Trophoblast cell (in vitro differentiated cells and primary cell): ENCODE measurements at regions not wholly inside any gene's neighbourhood (a gene's known extent, or its start where the extent isn't known, plus 50 kb on each side); places are given as distances from the start of the nearest gene placed in this dataset.

ENCODE experiments used
- DNase-seq, 2 donors: peaks; one replicate each; pipeline ENCODE4 v3.0.0-alpha.2; 2016
- H2AFZ ChIP-seq: 2 replicates; pipeline ENCODE4 v1.6.1; 2013; ENCODE audit warnings: low read length, moderate library complexity, mild to moderate bottlenecking; ENCODE audit not compliant: insufficient read depth, poor library complexity
- H2AK5ac ChIP-seq: 2 replicates; pipeline ENCODE4 v1.6.1; 2013; ENCODE audit warnings: mild to moderate bottlenecking, low read length
- H2BK120ac ChIP-seq: 2 replicates; pipeline ENCODE4 v1.6.1; 2013; ENCODE audit warnings: low read length, mild to moderate bottlenecking, moderate library complexity; ENCODE audit not compliant: insufficient read depth, poor library complexity
- H2BK12ac ChIP-seq: 2 replicates; pipeline ENCODE4 v1.6.1; 2013; ENCODE audit warnings: mild to moderate bottlenecking, low read length, moderate library complexity
- H2BK5ac ChIP-seq: 2 replicates; pipeline ENCODE4 v1.6.1; 2013; ENCODE audit warnings: low read length, low read depth, moderate library complexity, mild to moderate bottlenecking; ENCODE audit not compliant: poor library complexity
- H3K14ac ChIP-seq: 2 replicates; pipeline ENCODE4 v1.6.1; 2013; ENCODE audit warnings: mild to moderate bottlenecking, low read length
- H3K18ac ChIP-seq: 2 replicates; pipeline ENCODE4 v1.6.1; 2013; ENCODE audit warnings: mild to moderate bottlenecking, low read length
- H3K23ac ChIP-seq: 2 replicates; pipeline ENCODE4 v1.6.1; 2013; ENCODE audit warnings: low read length
- H3K27ac ChIP-seq: 2 replicates; pipeline ENCODE4 v1.5.1; 2013; ENCODE audit warnings: low read depth, mild to moderate bottlenecking, inconsistent platforms, low read length, moderate library complexity
- H3K27me3 ChIP-seq: 2 replicates; pipeline ENCODE4 v1.6.1; 2013; ENCODE audit warnings: inconsistent platforms, mild to moderate bottlenecking, low read length, moderate library complexity; ENCODE audit not compliant: insufficient read depth
- H3K36me3 ChIP-seq, 2 experiments: 1 replicate in 1 of 2; 2 replicates in 1 of 2; pipeline ENCODE4 v1.6.1; 2013; ENCODE audit warnings: low read length in 2 of 2, mild to moderate bottlenecking in 2 of 2, moderate library complexity in 1 of 2; ENCODE audit not compliant: insufficient read depth in 2 of 2, control insufficient read depth in 1 of 2
- H3K4ac ChIP-seq: 2 replicates; pipeline ENCODE4 v1.6.1; 2013; ENCODE audit warnings: low read depth, mild to moderate bottlenecking, low read length, moderate library complexity
- H3K4me1 ChIP-seq, 2 experiments: 1 replicate in 1 of 2; 2 replicates in 1 of 2; pipeline ENCODE4 v1.6.1; 2013; ENCODE audit warnings: low read length in 2 of 2, mild to moderate bottlenecking in 2 of 2, moderate library complexity in 1 of 2; ENCODE audit not compliant: insufficient read depth in 2 of 2, control insufficient read depth in 1 of 2
- H3K4me2 ChIP-seq: 2 replicates; pipeline ENCODE4 v1.6.1; 2013; ENCODE audit warnings: inconsistent platforms, mild to moderate bottlenecking, low read length, moderate library complexity
- H3K4me3 ChIP-seq: 2 replicates; pipeline ENCODE4 v1.5.1; 2013; ENCODE audit warnings: mild to moderate bottlenecking, low read depth, low read length, inconsistent platforms
- H3K79me1 ChIP-seq: one replicate; pipeline ENCODE4 v1.6.1; 2013; ENCODE audit warnings: low read length
- H3K79me2 ChIP-seq: 2 replicates; pipeline ENCODE4 v1.6.1; 2013; ENCODE audit warnings: low read length, mild to moderate bottlenecking; ENCODE audit not compliant: control insufficient read depth, insufficient read depth, poor library complexity
- H3K9ac ChIP-seq: 2 replicates; pipeline ENCODE4 v1.6.1; 2013; ENCODE audit warnings: mild to moderate bottlenecking, low read length
- H3K9me3 ChIP-seq: 2 replicates; pipeline ENCODE4 v1.6.1; 2013; ENCODE audit warnings: low read depth, mild to moderate bottlenecking, control low read depth, inconsistent platforms, low read length; ENCODE audit not compliant: insufficient read depth
- H4K12ac ChIP-seq: 2 replicates; pipeline ENCODE4 v1.6.1; 2013; ENCODE audit warnings: low read depth, mild to moderate bottlenecking, low read length, moderate library complexity
- H4K8ac ChIP-seq: 2 replicates; pipeline ENCODE4 v1.6.1; 2013; ENCODE audit warnings: low read depth, mild to moderate bottlenecking, low read length, moderate library complexity
- H4K91ac ChIP-seq: one replicate; pipeline ENCODE4 v1.6.1; 2013; ENCODE audit warnings: low read depth, mild to moderate bottlenecking, low read length, moderate library complexity
- WGBS: extraction: QIAGEN DNeasy Blood & Tissue Kit; methylation state at CpG from one replicate; pipeline ENCODE4 v1.1.7; 2013; ENCODE audit warnings: missing lambda C conversion rate; ENCODE audit not compliant: insufficient read length, insufficient coverage; ENCODE audit errors: extremely low coverage; 5-methylcytosine and 5-hydroxymethylcytosine counted together

DNA sequence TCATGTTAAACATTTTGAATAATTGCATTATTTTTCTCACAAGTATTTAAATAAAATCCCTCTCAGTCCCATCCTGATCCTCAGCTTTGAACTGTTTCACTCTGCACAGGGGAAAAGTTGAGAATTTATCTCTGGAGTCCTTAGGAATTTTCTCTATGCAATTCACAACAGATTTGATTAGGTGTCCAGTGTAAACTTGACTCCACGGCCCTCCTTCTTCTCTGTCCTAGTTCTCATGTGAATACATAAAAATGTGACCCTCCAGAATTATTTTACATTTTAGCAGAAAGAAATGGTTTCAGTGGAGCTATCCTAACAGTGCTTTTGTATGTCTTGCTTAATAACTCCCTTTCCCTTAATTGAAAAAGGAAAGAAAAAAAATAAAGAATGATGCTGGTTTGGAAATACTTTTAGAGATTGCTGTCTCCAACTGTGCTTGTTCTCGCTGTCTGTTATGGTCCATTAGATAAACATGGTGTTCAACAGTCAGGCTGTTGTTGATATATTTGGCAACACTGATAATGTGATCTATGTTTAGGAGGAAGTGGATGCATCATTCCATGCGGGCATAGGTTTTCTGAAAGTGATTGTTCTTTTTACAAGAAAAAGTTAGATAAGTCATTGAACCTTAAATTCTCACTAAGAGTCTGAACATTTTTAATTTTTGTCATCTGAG lies 599.4 kb upstream of the CITED2 start:
- Histone ChIP-seq H4K91ac (no peak overlapping the region), H3K9ac (no peak overlapping the region), H2AFZ (no peak overlapping the region), H3K27me3 (no peaks in the 10 kb centered on the region), H3K4ac (no peak overlapping the region), H3K9me3 (no peaks in the 10 kb centered on the region), H4K12ac (no peak overlapping the region), H3K4me1 (peaks cover 0 to 5% of the 10 kb centered on the region in 2 experiments), H3K79me2 (peaks cover 3% of the 10 kb centered on the region), H3K14ac (no peak overlapping the region), H3K23ac (no peak overlapping the region), H3K18ac (no peak overlapping the region), H3K4me3 (no peak overlapping the region), H2BK120ac (no peak overlapping the region), H3K79me1 (peaks cover 14% of the 10 kb centered on the region), H2BK5ac (no peak overlapping the region), H4K8ac (no peak overlapping the region), H3K36me3 (peaks cover 0 to 2% of the 10 kb centered on the region in 2 experiments), H2BK12ac (no peak overlapping the region), H3K4me2 (no peak overlapping the region), H3K27ac (no peak overlapping the region), H2AK5ac (no peak overlapping the region)
- peak; percentile 80 to 89 for DNase-seq
- no CpG with 5 or more reads among the region's 3 CpGs for WGBS

DNA sequence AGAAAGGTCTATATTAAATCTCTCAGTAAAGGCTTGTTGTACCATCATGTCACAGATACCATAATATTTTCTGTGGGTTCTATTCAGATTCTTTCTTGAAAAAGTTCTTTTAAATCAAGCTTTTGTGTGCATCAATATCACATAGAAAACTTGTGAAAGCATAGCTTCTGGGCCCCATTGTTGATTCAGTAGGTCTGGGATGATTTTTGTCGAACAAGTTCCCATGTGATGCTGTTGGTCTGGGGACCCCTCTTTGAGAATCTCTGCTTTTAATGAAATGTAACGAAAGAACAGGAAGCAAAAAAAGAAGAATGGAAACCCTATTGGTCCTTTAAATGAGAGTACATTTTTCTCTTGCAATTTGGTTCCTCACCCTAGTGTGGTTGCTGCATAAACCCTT lies 597.7 kb upstream of the CITED2 start:
- Histone ChIP-seq H4K12ac (no peak overlapping the region), H3K4me3 (no peak overlapping the region), H3K27ac (no peak overlapping the region), H3K4me1 (peaks cover 0 to 3% of the 10 kb centered on the region in 2 experiments), H3K9ac (no peak overlapping the region), H3K14ac (no peak overlapping the region), H3K23ac (no peak overlapping the region), H3K36me3 (peaks cover 0 to 2% of the 10 kb centered on the region in 2 experiments), H2BK12ac (no peak overlapping the region), H3K4me2 (no peak overlapping the region), H4K91ac (no peak overlapping the region), H3K9me3 (no peaks in the 10 kb centered on the region), H2BK120ac (no peak overlapping the region), H4K8ac (no peak overlapping the region), H3K79me1 (peaks cover 14% of the 10 kb centered on the region), H3K79me2 (peaks cover 3% of the 10 kb centered on the region), H3K27me3 (no peaks in the 10 kb centered on the region), H2BK5ac (no peak overlapping the region), H3K18ac (no peak overlapping the region), H2AFZ (no peak overlapping the region), H2AK5ac (no peak overlapping the region), H3K4ac (no peak overlapping the region)
- no peak for DNase-seq
- no CpG with 5 or more reads among the region's 2 CpGs for WGBS

DNA sequence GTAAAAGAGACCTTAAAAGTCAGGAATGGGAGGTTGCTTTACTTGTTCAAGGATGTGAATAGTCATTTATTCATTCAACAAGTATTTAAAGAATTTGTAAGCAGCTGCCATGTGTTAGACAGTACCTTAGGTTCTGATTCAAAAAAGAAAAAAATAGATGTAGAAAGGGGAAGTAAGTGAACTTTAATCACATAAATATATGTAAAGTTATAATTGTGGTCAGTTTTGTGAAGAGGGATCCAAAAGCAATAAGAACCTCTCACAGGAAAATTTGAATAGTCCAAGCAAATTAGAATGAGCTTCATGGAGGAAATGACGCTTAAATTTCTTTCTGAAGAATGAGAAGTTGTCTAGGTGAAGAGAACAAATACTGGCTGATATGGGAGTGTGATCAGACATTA lies 596.1 kb upstream of the CITED2 start:
- H3K23ac ChIP-seq: no peak overlapping the region
- no peak overlapping the region for H3K4me3 ChIP-seq
- no peak overlapping the region for H4K12ac ChIP-seq
- H3K27me3 ChIP-seq: no peaks in the 10 kb centered on the region
- no peak overlapping the region for H2AFZ ChIP-seq
- no peak overlapping the region for H3K9ac ChIP-seq
- DNase-seq: peak in 1 of 2 donors; percentile 62
- H4K91ac ChIP-seq: no peak overlapping the region
- H3K79me2 ChIP-seq: no peaks in the 10 kb centered on the region
- H2AK5ac ChIP-seq: no peak overlapping the region
- H3K14ac ChIP-seq: no peak overlapping the region
- H3K4ac ChIP-seq: no peak overlapping the region
- no peaks in the 10 kb centered on the region for H3K9me3 ChIP-seq
- H3K4me1 ChIP-seq: no peaks in the 10 kb centered on the region
- no CpG with 5 or more reads among the region's 1 CpG for WGBS
- no peak overlapping the region for H2BK120ac ChIP-seq
- H3K36me3 ChIP-seq: no peaks in the 10 kb centered on the region
- no peak overlapping the region for H4K8ac ChIP-seq
- H3K4me2 ChIP-seq: no peak overlapping the region
- peaks cover 3% of the 10 kb centered on the region for H3K79me1 ChIP-seq
- H2BK12ac ChIP-seq: no peak overlapping the region
- H3K27ac ChIP-seq: no peak overlapping the region
- H2BK5ac ChIP-seq: no peak overlapping the region
- no peak overlapping the region for H3K18ac ChIP-seq

- peaks cover 3% of the 10 kb centered on the region for H3K79me1 ChIP-seq
- no peak overlapping the region for H3K18ac ChIP-seq
- H3K9me3 ChIP-seq: no peaks in the 10 kb centered on the region
- no peak overlapping the region for H3K9ac ChIP-seq
- no peak overlapping the region for H3K27ac ChIP-seq
- no peak overlapping the region for H3K23ac ChIP-seq
- no peak overlapping the region for H2BK5ac ChIP-seq
- H2AK5ac ChIP-seq: no peak overlapping the region
- no peak overlapping the region for H4K12ac ChIP-seq
- no peak overlapping the region for H2AFZ ChIP-seq
- H3K4me1 ChIP-seq: no peaks in the 10 kb centered on the region
- H3K4ac ChIP-seq: no peak overlapping the region
- no peak overlapping the region for H2BK120ac ChIP-seq
- H3K4me2 ChIP-seq: no peak overlapping the region
- H3K14ac ChIP-seq: no peak overlapping the region
- H3K27me3 ChIP-seq: no peaks in the 10 kb centered on the region
- H3K4me3 ChIP-seq: no peak overlapping the region
- no peaks in the 10 kb centered on the region for H3K36me3 ChIP-seq
- H2BK12ac ChIP-seq: no peak overlapping the region
- no peak for DNase-seq
- H4K8ac ChIP-seq: no peak overlapping the region
- H4K91ac ChIP-seq: no peak overlapping the region
- H3K79me2 ChIP-seq: no peaks in the 10 kb centered on the region
Measured at GRCh38 chr6:139967497-139967896, 593.0 kb upstream of the CITED2 start.
